ENCODE measurements at regions not wholly inside any gene's neighbourhood (a gene's known extent, or its start where the extent isn't known, plus 50 kb on each side); places are given as distances from the start of the nearest gene placed in this dataset.

- TF ChIP-seq, protein P1, sequence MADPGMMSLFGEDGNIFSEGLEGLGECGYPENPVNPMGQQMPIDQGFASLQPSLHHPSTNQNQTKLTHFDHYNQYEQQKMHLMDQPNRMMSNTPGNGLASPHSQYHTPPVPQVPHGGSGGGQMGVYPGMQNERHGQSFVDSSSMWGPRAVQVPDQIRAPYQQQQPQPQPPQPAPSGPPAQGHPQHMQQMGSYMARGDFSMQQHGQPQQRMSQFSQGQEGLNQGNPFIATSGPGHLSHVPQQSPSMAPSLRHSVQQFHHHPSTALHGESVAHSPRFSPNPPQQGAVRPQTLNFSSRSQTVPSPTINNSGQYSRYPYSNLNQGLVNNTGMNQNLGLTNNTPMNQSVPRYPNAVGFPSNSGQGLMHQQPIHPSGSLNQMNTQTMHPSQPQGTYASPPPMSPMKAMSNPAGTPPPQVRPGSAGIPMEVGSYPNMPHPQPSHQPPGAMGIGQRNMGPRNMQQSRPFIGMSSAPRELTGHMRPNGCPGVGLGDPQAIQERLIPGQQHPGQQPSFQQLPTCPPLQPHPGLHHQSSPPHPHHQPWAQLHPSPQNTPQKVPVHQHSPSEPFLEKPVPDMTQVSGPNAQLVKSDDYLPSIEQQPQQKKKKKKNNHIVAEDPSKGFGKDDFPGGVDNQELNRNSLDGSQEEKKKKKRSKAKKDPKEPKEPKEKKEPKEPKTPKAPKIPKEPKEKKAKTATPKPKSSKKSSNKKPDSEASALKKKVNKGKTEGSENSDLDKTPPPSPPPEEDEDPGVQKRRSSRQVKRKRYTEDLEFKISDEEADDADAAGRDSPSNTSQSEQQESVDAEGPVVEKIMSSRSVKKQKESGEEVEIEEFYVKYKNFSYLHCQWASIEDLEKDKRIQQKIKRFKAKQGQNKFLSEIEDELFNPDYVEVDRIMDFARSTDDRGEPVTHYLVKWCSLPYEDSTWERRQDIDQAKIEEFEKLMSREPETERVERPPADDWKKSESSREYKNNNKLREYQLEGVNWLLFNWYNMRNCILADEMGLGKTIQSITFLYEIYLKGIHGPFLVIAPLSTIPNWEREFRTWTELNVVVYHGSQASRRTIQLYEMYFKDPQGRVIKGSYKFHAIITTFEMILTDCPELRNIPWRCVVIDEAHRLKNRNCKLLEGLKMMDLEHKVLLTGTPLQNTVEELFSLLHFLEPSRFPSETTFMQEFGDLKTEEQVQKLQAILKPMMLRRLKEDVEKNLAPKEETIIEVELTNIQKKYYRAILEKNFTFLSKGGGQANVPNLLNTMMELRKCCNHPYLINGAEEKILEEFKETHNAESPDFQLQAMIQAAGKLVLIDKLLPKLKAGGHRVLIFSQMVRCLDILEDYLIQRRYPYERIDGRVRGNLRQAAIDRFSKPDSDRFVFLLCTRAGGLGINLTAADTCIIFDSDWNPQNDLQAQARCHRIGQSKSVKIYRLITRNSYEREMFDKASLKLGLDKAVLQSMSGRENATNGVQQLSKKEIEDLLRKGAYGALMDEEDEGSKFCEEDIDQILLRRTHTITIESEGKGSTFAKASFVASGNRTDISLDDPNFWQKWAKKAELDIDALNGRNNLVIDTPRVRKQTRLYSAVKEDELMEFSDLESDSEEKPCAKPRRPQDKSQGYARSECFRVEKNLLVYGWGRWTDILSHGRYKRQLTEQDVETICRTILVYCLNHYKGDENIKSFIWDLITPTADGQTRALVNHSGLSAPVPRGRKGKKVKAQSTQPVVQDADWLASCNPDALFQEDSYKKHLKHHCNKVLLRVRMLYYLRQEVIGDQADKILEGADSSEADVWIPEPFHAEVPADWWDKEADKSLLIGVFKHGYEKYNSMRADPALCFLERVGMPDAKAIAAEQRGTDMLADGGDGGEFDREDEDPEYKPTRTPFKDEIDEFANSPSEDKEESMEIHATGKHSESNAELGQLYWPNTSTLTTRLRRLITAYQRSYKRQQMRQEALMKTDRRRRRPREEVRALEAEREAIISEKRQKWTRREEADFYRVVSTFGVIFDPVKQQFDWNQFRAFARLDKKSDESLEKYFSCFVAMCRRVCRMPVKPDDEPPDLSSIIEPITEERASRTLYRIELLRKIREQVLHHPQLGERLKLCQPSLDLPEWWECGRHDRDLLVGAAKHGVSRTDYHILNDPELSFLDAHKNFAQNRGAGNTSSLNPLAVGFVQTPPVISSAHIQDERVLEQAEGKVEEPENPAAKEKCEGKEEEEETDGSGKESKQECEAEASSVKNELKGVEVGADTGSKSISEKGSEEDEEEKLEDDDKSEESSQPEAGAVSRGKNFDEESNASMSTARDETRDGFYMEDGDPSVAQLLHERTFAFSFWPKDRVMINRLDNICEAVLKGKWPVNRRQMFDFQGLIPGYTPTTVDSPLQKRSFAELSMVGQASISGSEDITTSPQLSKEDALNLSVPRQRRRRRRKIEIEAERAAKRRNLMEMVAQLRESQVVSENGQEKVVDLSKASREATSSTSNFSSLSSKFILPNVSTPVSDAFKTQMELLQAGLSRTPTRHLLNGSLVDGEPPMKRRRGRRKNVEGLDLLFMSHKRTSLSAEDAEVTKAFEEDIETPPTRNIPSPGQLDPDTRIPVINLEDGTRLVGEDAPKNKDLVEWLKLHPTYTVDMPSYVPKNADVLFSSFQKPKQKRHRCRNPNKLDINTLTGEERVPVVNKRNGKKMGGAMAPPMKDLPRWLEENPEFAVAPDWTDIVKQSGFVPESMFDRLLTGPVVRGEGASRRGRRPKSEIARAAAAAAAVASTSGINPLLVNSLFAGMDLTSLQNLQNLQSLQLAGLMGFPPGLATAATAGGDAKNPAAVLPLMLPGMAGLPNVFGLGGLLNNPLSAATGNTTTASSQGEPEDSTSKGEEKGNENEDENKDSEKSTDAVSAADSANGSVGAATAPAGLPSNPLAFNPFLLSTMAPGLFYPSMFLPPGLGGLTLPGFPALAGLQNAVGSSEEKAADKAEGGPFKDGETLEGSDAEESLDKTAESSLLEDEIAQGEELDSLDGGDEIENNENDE (IDR thresholded peaks at IDR 0.05; ENCODE audit: insufficient replicate concordance, low read length) = no peak
- TF ChIP-seq ZNF274 (IDR thresholded peaks at IDR 0.05; ENCODE audit: borderline replicate concordance, extremely low read depth, low read length) = no peak
- TF ChIP-seq, protein P2, sequence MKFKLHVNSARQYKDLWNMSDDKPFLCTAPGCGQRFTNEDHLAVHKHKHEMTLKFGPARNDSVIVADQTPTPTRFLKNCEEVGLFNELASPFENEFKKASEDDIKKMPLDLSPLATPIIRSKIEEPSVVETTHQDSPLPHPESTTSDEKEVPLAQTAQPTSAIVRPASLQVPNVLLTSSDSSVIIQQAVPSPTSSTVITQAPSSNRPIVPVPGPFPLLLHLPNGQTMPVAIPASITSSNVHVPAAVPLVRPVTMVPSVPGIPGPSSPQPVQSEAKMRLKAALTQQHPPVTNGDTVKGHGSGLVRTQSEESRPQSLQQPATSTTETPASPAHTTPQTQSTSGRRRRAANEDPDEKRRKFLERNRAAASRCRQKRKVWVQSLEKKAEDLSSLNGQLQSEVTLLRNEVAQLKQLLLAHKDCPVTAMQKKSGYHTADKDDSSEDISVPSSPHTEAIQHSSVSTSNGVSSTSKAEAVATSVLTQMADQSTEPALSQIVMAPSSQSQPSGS (IDR thresholded peaks at IDR 0.05; ENCODE audit: low read length) = no peak
- TF ChIP-seq ASH2L (IDR thresholded peaks at IDR 0.05; ENCODE audit: low read length) = no peak
- no peak for TF ChIP-seq MAFK (IDR thresholded peaks at IDR 0.05; ENCODE audit: low read depth, low read length)
These were observed 325.1 kb downstream of the DAD1 start (continued) for GRCh38 chr14:22263961-22264360.
